GM19043 (cell line): ENCODE measurements at regions not wholly inside any gene's neighbourhood (a gene's known extent, or its start where the extent isn't known, plus 50 kb on each side); places are given as distances from the start of the nearest gene placed in this dataset.
"Not testable (repeated sequence)": the region's sequence is repeated elsewhere in the genome, so short reads cannot be mapped to it uniquely, and the experiment has no call there.

Source experiments
- ATAC-seq: cut with Tn5 transposase; IDR thresholded peaks from one replicate; pipeline ENCODE4 v1.9.1; 2021; ENCODE audit warnings: low read depth; ENCODE audit not compliant: unreplicated experiment

DNA sequence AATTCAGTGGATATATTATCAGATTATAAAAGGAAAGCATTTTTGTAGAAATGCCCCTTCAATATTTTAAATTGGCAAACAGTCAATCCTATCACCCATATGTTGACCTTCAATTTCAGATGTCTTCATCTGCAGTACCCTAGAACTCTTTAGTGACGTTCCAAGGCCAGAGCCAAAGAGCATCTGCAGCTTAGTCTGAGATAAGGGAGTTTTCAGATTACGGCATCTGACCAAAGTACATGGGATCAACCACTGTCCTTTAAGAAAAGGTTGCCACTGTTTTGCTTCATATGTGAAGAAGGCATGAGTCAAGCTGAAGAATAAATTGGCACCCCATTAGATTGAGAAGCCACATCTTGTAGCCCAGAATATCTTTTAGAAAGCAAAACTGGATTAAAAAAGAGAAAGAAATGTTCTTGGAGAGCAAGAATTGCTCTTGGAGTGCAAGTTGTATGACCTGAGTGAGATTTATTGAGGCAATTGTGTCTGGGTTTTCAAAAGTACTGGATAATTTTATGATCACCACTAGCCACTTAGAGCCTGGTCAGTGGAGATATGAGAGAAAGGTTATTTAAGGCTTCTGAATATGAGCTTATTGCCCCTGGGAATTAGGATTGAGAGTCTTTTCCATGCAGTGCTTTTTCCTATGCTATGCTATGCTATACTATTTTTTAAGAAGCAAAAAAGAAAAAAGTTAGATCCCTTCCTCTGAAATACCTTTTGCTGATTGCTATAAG, 251.9 kb upstream of the NR3C2 start:
- ATAC-seq, result no peak

DNA sequence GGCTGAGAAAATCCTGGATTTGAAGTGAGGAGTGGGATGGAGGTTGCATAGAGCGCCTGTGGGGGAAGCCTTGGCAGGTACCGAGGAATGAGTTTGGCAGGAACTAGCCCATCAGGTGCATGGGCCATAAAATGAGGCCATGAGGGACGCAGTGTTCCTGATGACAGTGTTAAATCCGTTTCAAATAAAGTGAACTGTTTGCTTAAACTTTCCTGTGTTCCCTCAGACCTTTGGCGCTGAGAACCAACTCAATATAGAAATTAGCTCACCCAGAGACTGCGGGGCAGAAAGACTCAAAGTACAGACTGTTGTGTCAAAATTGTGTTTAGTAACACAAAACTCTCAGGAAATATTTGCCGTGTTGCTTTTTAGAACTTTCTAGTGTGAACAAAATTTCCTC, 250.0 kb upstream of the NR3C2 start:
- ATAC-seq, result no peak

DNA sequence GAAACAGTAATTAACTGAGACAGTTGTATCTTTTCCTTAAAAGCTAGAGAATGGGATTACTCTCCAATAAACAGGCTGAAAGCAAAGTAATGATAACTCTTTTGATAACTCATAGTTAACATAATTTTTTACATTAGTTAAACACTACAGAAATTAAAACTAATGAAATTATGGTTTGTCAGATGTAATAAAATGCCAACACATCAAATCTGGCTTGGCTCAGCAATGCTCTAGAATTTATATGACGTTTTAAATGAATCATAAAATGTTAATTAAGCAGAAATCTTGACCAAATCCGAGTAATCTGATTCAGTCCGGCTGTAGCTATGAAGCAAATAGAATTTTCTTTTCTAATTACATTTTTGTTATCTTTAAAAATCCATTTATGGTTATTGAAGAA, 244.2 kb upstream of the NR3C2 start:
- ATAC-seq, result no peak

DNA sequence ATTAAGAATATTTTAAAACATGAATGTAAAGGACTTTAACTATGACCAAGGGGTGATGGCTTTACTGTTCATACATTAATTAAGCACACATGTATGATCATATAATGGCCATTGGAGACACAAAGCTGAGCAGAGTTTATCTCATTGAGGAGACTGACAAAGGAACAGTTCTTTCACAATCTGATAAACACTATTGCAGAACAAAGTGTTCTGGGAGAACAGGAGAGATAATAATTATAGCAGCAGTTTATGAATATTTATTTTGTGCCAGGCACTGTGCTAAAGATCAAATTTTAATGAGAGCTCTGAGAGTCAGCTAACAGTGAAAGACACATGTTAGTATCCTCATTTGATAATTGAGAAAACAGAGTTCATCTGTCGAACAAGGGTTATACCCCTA, 242.4 kb upstream of the NR3C2 start:
- ATAC-seq, result no peak

DNA sequence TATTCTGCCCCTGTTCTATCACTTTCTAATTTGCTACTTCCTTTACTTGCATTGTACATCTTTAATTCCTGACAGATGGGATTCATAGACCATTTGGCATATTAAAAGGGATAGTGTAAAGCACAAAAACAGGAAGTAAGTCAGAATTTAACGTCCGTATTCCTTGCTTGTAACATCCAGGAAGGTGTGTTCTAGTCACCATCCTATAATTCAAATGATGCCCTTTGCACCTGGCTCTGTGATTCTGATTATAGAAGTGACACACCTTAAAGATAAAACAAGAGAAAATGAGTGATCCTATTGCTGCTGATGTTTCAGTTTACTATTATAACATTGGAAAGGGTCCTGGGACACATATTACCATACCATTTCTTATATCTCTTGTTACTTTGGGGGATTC, 238.7 kb upstream of the NR3C2 start:
- no peak for ATAC-seq

DNA sequence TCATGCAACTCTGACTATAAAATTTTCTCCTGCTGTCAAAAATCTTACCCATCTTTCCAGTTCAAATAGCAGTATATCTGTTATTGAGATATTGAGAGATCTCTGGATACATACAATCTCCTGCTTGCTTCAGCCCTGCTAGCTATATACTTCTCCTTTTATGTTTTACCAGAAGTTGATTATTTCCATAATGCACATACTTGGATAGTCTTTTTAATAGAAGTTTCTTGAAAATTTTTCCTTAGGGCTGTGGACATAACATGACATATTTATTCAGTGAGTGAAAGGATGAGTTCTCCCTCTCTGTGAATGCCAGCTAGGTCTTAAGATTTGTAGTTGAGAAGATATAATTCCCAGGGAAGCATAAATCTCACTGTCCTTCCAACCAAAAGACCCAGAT, 234.1 kb upstream of the NR3C2 start:
- no peak for ATAC-seq

DNA sequence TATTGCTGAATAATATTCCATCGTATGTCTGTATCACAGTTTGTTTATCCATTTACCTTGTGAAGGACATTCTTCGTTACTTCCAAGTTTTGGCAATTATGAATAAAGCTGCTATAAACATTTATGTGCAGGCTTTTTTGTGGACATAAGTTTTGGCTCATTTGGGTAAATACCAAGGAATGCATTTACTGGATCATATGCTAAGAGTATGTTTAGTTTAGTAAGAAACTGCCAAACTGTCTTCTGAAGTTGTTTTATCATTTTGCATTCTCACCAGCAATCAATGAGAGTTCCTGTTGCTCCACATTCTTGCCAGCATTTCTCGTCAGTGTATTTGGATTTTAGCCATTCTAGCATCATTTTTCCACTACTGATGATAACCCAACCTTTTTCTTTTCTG, 232.7 kb upstream of the NR3C2 start:
- no peak for ATAC-seq

DNA sequence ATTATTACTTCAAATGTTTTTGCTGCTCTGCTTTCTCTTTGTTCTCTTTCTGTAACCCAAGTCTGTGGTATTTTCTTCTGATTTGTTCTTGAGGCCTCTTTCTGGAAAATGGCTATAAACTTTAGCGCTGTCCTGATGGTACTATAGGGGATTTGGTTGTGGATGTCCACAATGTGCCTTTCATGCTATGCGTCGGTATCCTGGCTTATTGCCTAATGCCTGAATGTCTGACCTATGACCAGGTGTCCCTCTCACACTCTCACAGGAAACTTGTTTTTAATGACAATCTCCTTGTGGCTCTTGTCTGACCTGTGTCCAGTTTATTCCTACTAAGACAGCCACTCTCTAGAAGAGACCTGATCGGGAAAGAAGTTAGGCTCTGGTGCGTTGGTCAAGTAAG, 222.4 kb upstream of the NR3C2 start:
- no peak for ATAC-seq

DNA sequence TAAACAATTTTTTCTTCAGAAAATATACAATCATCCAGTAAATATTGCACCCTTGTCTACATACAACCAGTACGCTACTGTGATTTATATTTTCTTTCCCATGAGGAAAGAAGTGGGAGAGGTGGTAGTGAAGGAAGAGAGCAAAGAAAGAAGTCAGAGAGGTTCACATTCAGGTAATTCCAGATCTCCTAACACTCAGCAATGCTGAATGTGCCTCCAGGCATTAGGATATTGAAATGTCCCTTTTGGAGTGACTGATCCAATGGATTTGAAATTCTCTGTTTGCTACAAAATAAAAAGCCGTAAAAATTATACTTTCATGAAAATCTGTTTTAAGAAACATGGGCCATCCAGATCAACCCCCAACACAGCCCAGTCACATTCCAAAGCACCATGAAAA, 211.9 kb upstream of the NR3C2 start:
- ATAC-seq, result no peak

DNA sequence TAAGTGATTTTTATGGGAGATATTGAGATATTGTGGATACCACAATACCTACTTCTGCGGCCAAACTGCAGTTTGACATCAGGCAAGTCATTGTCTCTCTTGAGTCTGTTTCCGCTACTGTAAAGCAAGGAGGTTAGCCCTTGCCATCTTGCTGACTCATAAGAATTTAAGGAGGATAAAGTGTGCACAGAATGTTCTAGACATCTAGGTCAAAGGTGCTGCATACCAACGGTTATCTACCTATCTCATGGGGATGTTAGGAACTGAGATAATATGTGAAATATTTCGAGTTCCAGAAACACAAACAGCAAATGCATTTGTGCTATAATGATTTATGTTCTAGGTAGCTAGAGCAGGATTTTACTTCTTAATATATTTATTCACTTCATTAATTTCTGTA, 211.5 kb upstream of the NR3C2 start:
- no peak for ATAC-seq

DNA sequence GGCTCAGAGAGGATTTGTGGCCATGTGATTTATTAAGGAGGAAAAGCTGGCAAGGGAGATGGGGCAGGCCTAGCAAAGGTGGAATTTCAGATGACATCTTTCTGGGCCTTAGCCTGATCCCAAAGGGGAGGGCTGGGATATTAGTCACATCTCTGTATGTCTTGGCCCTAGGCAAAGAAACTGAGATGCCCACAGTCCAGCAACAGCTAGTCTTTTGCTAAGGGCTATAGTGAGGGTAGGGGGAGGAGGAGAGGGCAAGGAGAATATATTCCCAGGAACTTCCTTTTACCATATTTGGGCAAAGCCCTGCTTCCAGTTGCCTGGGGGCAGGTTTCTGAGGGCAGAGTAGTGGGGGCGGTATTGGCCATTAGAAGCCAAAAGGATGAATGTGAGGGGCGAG, 209.8 kb upstream of the NR3C2 start:
- no peak for ATAC-seq

DNA sequence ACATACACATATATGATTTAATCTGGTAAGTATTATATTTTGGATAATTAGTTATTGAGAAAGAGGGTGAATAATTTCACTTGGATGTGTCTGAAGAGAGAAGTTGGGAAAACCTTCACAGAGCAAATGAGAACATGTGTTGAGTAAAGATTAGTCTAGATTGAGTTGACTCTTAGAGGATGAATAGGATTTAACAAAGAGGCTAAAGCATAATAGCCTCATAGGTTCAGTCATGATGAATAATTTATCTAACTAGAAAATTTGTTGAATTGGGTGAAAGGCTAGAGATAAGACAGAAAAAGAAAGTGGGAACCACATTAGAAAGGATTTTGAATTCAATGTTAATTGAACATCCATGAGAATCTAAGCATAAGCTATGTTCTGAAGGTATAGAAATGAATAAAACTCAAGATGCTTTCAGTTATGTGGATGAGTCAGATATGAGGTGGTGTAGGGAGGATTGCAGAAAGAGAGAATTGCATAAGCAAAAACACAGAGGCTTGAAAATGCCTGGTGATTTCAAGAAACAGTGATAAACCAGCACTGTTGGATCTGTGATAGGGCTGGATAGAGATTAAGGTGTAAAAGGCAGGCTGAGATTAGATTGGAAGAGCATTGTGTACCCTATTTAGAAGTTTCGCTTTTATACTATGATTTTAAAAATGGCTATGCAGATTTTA, 207.6 kb upstream of the NR3C2 start:
- ATAC-seq, result no peak

DNA sequence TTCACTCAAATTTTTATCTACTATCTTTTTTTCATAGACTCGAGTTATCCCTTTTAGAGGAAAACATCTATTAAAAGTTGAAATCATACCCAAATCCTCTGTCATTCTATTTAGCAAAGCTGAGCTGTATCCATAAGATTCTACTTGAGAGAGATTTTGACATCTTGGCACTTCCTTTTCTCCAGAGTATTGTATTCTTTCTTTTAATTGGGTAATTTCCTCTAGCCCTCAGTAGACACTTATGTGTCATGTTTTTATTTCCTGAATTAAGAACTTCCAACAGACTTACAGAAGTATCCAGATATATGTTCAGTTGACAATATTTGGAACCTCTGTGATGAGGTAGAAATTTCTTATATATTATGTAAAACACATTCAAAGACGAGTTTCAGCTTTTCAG, 201.6 kb upstream of the NR3C2 start:
- no peak for ATAC-seq

DNA sequence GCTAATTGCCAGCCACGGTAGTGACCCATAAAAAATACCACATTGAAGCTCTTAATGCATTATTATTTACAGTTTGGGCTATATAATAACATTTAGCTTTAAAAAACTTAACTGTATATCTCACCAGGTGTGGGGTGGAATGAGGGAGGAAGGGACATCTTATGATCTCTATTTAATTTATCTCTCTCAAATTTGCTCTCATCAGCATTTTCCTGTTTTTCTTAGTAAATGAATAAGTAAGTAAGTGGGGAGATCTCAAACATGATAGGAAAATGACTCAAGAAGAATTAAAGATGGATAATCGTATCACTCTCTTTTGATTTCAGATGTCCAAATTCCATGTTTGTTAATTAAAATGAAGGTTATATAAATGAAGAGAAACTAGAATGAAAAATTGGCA, 200.7 kb upstream of the NR3C2 start:
- ATAC-seq, result no peak

DNA sequence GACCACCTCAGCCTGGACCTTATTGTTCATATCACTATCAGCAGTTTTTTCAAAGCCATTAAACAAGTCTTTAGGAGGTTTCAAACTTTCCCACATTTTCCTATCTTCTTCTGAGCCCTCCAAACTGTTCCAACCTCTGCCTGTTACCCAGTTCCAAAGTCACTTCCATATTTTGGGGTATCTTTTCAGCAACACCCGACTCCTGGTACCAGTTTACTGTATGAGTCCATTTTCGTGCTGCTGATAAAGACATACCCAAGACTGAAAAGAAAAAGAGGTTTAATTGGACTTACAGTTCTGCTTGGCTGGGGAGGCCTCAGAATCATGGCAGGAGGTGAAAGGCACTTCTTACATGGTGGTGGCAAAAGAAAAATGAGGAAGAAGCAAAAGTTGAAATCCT, 195.9 kb upstream of the NR3C2 start:
- not testable (repeated sequence) for ATAC-seq

DNA sequence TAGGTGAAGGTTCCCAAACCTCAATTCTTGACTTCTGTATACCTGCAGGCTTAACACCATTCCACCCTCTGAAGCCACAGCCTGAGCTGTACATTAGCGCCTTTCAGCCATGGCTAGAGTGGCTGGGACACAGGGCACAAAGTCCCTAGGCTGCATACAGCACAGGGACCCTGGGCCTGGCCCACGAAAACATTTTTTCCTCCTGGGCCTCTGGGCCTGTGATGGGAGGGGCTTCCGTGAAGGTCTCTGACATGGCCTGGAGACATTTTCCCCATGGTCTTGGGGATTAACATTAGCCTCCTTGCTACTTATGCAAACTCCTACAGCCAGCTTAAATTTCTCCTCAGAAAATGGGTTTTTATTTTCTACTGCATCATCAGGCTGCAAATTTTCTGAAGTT, 195.2 kb upstream of the NR3C2 start:
- ATAC-seq, result not testable (repeated sequence)

DNA sequence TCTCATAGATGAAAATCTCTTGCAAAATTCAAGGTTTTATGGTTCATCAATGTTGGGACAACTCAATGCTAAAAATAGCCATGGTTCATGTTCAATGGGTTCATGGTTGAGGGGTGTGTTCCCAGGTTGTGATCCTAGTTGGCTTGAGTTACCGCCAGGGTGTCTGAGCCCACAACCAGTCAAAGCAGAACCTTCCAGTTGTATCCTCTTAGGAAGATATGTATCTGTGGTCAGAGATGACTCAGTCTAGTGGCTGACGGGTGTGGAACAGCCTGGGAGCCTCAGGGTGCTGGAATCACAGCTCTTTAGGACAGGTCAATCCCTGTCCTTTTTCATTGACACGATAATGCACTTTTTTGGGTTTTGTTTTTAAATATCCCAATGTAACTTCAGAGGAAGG, 192.3 kb upstream of the NR3C2 start:
- no peak for ATAC-seq

DNA sequence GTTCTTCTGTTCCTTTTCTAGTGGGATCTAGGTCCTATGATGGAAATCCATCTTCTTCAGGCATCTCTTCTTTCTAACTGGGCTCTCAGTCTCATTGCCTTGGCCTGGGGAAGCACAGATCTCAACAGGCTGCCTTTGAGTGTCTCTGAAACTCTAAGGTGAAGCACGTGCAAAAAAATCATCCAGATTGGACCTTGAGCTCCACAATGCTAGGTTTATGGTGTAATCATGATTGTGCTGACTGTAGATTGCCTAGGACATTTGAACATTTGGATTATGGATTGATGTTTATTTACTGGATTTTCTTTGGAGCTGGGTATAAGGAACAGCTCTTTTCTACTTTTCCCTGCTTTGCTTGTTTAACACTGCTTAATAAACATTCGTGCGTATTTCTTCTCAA, 191.5 kb upstream of the NR3C2 start:
- no peak for ATAC-seq

DNA sequence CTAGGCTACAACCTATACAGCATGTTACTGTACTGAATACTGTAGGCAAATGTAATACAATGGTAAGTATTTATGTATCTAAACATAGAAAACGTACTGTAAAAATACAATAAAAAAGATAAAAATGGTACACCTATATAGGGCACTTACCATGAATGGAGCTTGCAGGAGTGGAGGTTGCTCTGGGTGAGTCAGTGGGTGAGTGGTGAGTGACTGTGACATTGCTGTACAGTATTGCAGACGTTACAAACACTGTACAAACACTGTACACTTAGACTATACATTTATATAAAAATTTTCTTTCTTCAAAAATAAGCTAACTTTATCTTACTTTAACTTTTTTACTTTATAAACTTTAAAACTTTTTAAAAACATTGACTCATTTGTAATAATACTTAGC, 190.3 kb upstream of the NR3C2 start:
- no peak for ATAC-seq

DNA sequence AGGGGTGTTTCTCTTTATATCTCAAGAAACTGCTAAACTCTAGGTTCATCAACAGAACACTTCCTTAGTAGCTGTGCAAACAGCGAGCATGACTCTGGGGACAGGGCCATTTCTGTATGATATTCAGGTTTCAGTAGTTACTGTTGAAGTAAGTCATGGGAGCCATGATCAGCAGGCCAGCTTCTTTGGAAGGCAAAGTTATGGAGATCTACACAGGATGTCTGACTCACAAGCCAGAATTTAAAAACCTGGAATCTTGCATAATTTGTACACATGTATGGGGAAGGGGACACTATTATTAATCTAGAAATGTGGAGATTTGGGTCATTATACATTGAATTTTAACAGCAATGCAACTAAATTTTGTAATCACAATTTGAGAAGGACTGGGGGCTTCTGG, 187.8 kb upstream of the NR3C2 start:
- no peak for ATAC-seq

DNA sequence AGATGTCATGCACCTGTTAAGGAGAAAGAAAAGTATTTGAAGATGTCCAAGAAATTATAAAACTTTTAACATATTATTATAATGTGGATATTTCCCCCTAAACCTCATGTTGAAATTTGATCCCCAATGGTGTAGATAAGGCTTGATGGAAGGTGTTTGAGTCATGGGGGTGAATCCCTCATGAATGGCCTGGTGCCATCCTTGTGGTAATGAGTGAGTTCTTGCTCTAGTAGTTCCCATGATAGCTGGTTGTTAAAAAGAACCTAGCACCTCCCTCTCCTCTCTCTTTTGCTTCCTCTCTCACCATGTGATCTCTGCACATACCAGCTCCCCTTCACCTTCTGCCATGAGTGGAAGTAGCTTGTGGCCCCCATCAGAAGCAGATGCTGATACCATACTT, 176.6 kb upstream of the NR3C2 start:
- ATAC-seq, result no peak

DNA sequence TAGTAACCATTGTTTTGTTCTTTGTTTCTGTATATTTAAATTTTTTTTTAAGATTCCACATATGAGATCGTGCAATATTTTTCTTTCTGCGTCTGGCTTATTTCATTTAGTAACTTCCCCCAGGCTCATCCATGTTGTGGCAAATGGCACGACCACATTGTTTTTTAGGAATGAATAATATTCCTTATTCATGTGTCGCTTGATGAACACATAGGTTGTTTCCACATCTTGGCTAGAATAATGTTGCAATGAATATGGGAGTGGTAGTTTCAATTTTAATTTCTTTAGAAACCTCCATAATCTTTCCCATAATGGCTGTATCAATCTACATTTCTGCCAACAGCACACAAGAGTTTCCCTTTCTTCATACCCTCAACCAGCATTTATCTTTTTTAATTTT, 166.8 kb upstream of the NR3C2 start:
- ATAC-seq, result no peak
